Upper lobe of left lung (tissue), 4 donors: ENCODE measurements at regions not wholly inside any gene's neighbourhood (a gene's known extent, or its start where the extent isn't known, plus 50 kb on each side); places are given as distances from the start of the nearest gene placed in this dataset.

Source experiments
- CTCF ChIP-seq, 6 experiments: fragments of 450-650 bp in 4 of 6; fragments of 200-600 bp in 2 of 6; sonication (generic) in 2 of 6; IDR thresholded peaks; one replicate each; pipeline ENCODE4 v1.5.1; 2016 to 2019; ENCODE audit warnings: antibody characterized with exemption in 6 of 6
- POLR2A ChIP-seq, 4 donors: fragments of 450-650 bp; IDR thresholded peaks; one replicate each; pipeline ENCODE4 v1.5.1; 2016 to 2017; ENCODE audit warnings: antibody characterized with exemption in 4 of 4, mild to moderate bottlenecking in 2 of 4

GRCh38 chr6:132218059-132218696 is 183.1 kb downstream of the MOXD1 start:
- TF ChIP-seq CTCF (IDR thresholded peaks at IDR 0.05) (peak in 1 of 6 experiments; percentile 15), POLR2A (IDR thresholded peaks at IDR 0.05) (no peak)
